GM21360 (cell line): ENCODE measurements at regions not wholly inside any gene's neighbourhood (a gene's known extent, or its start where the extent isn't known, plus 50 kb on each side); places are given as distances from the start of the nearest gene placed in this dataset.

Experiments
- ATAC-seq: cut with Tn5 transposase; IDR thresholded peaks from one replicate; pipeline ENCODE4 v1.9.1; 2021; ENCODE audit warnings: mild to moderate bottlenecking, moderate library complexity; ENCODE audit not compliant: unreplicated experiment

GRCh38 chr4:53656421-53656981 lies 65.2 kb upstream of the LNX1 start:
- no peak for ATAC-seq

DNA sequence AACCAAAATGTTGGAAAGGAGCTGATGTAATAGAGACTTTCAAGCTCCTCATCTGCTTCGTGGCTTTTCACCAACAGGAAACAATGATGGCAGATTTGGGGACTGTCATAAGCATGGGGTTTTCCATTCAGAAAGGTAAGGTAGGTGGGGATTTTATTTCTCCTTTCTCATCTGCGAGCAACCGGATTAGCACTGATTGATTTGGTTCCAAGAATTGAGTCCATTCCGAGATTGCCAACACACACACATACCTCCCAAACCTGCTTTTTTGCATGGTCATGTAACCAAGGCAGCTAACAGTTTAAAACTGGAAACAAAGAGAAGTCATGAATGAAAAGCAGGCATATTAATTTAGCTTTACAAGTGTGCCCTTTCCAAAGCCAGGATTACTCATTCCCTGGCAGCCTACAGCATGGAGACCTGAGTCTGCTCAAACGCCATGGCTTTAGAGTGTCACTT lies 63.0 kb upstream of the LNX1 start:
- no peak for ATAC-seq

- ATAC-seq = no peak
These were observed 62.3 kb upstream of the LNX1 start for GRCh38 chr4:53653484-53654053.

GRCh38 chr4:53651156-53651735 lies 60.0 kb upstream of the LNX1 start:
- ATAC-seq = no peak

DNA sequence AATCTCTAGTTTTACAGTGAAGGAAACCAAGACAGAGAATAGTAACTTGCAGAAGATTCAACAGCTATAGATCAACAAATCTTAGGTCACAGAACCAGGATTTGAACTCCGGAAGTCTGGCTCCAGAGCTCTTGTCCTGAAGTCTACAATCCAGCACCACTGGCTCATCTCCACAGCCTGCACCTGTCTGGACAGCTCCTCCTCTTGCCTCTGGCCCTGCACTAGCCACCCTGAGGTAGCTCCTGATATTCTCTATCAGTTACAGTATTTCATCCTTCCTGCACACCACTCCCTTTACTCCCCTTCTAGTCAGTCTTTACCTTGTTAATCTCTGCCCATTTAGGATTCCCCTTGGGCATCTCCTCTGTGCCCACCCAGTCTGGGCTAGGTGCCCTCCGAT lies 58.1 kb upstream of the LNX1 start:
- ATAC-seq = no peak

DNA sequence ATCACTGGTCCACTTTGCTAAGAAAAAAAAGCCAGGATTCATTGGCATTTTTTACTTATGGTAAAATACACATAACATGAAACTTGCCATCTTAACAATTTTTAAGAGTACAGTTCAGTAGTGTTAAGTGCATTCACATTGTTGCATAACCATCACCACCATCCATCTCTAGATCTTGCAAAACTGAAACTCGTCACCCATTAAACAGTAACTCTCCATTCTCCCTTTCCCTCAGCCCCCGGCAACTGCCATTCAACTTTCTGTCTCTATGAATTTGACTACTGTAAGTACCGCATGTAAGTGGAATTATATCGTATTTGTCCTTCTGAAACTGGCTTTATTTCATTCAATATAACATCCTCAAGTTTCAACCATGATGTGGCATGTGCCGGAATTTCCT lies 56.3 kb upstream of the LNX1 start:
- ATAC-seq = no peak

DNA sequence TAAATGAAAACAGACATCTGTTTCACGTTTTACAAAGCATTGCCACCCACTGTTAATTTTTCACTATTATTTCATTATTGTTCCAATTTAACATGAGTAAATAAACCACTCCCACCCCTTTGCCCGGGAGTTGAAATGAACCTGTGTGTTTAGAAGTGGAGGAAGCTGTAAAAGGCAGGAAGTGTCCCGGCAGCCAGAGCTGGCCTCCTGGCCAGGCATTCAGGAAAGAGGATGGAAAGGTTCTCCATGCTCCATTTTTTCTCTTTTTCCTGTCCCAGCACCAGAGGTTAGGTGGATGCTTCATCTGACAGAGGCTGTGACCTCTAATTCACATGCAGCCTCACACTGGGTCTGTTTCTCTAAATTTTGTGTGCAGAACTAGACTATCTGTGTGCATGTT lies 55.5 kb upstream of the LNX1 start:
- ATAC-seq = no peak

DNA sequence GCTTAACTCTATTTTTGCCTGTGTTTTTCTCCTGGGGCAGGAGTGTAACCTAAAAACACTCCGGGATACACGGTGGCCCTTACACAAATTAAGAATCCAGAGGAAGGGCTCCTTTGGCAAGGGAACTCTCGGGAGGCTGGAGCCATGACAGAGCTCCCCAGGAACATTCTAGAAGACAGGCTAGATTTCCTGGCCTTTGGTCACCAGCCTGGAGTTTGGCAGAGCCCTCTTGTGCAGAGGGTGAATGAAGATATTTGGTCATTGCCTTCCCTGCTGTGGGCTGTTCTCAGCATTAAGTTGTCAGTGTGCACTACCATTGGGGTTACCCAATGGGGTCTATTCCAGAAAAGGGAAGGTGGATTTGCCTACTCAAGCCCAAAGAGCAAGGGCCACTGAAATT lies 53.8 kb upstream of the LNX1 start:
- ATAC-seq = no peak

GRCh38 chr4:53644607-53645006 lies 53.3 kb upstream of the LNX1 start:
- no peak for ATAC-seq
